ENCODE measurements at regions not wholly inside any gene's neighbourhood (a gene's known extent, or its start where the extent isn't known, plus 50 kb on each side); places are given as distances from the start of the nearest gene placed in this dataset.

- no peak for TF ChIP-seq CTCF (IDR thresholded peaks at IDR 0.05 in 2 of 3, conservative IDR thresholded peaks at IDR 0.05 in 1 of 3; ENCODE audit: control insufficient read depth in 2 of 3, extremely low read depth in 1 of 3, insufficient read depth in 1 of 3, low read depth in 3 of 3, low read length in 3 of 3)
- TF ChIP-seq MYC (IDR thresholded peaks at IDR 0.05; ENCODE audit: insufficient read depth, insufficient read length, insufficient replicate concordance, low read length, severe bottlenecking), result no peak
- TF ChIP-seq TCF7 (IDR thresholded peaks at IDR 0.05; ENCODE audit: borderline replicate concordance), result no peak
- no peak for TF ChIP-seq CEBPB (IDR thresholded peaks at IDR 0.05; ENCODE audit: borderline replicate concordance in 1 of 2, low read depth in 2 of 2, low read length in 2 of 2)
- no peak for TF ChIP-seq PRDM15 (CRISPR knock-in tag; IDR thresholded peaks at IDR 0.05)
- no peak for TF ChIP-seq POLR2A (IDR thresholded peaks at IDR 0.05; ENCODE audit: low read depth, low read length)
- TF ChIP-seq RELB (IDR thresholded peaks at IDR 0.05; ENCODE audit: low read depth), result no peak
These were observed 349.4 kb upstream of the DCBLD2 start for GRCh38 chr3:99250821-99251355.
